Neutrophil (primary cell): ENCODE measurements at regions not wholly inside any gene's neighbourhood (a gene's known extent, or its start where the extent isn't known, plus 50 kb on each side); places are given as distances from the start of the nearest gene placed in this dataset.

Source experiments
- H3K27ac ChIP-seq: fragments of 200-600 bp; sonication (generic); 2 replicates; pipeline ENCODE4 v1.5.1; 2016; ENCODE audit warnings: mild to moderate bottlenecking, moderate library complexity
- H3K27me3 ChIP-seq: fragments of 200-600 bp; sonication (generic); 2 replicates; pipeline ENCODE4 v1.6.0; 2016; ENCODE audit warnings: mild to moderate bottlenecking
- H3K36me3 ChIP-seq: fragments of 200-600 bp; sonication (generic); 2 replicates; pipeline ENCODE4 v1.5.1; 2017
- H3K4me1 ChIP-seq, 2 experiments: fragments of 200-600 bp in 1 of 2; sonication (generic) in 1 of 2; 1 replicate in 1 of 2; 2 replicates in 1 of 2; pipeline versions ENCODE4 v1.5.1 to v1.6.1; 2013 to 2016; ENCODE audit warnings: low read depth in 1 of 2, low read length in 1 of 2, mild to moderate bottlenecking in 1 of 2, moderate library complexity in 1 of 2; ENCODE audit not compliant: control insufficient read depth in 1 of 2, insufficient read depth in 1 of 2
- H3K4me3 ChIP-seq, 2 experiments: fragments of 200-600 bp in 1 of 2; sonication (generic) in 1 of 2; 1 replicate in 1 of 2; 2 replicates in 1 of 2; pipeline ENCODE4 v1.5.1; 2013 to 2016; ENCODE audit warnings: low read depth in 1 of 2, low read length in 1 of 2, mild to moderate bottlenecking in 1 of 2, moderate library complexity in 1 of 2
- H3K9me3 ChIP-seq: fragments of 200-600 bp; sonication (generic); 2 replicates; pipeline ENCODE4 v1.5.1; 2016
- CTCF ChIP-seq: fragments of 200-600 bp; sonication (generic); IDR thresholded peaks from 2 replicates; pipeline ENCODE4 v1.5.1; 2016; ENCODE audit warnings: antibody characterized with exemption

GRCh38 chr5:125201446-125202052 lies 455.1 kb upstream of the ZNF608 start:
- H3K9me3 ChIP-seq = no peaks in the 10 kb centered on the region
- H3K36me3 ChIP-seq = no peaks in the 10 kb centered on the region
- TF ChIP-seq CTCF = no peak
- no peak overlapping the region for H3K27ac ChIP-seq
- H3K4me3 ChIP-seq = no peak overlapping the region
- no peaks in the 10 kb centered on the region for H3K4me1 ChIP-seq
- H3K27me3 ChIP-seq = peaks cover 7% of the 10 kb centered on the region

GRCh38 chr5:125202353-125202752 lies 455.9 kb upstream of the ZNF608 start:
- Histone ChIP-seq H3K4me1 (no peaks in the 10 kb centered on the region), H3K4me3 (no peak overlapping the region), H3K27ac (no peak overlapping the region), H3K27me3 (peaks cover 7% of the 10 kb centered on the region), H3K9me3 (no peaks in the 10 kb centered on the region), H3K36me3 (no peaks in the 10 kb centered on the region)
- no peak for TF ChIP-seq CTCF

GRCh38 chr5:125202871-125203438 lies 456.5 kb upstream of the ZNF608 start:
- TF ChIP-seq CTCF = no peak
- H3K4me1 ChIP-seq = no peaks in the 10 kb centered on the region
- H3K36me3 ChIP-seq = no peaks in the 10 kb centered on the region
- H3K4me3 ChIP-seq = no peak overlapping the region
- peaks cover 7% of the 10 kb centered on the region for H3K27me3 ChIP-seq
- no peaks in the 10 kb centered on the region for H3K9me3 ChIP-seq
- H3K27ac ChIP-seq = no peak overlapping the region

GRCh38 chr5:125203912-125204311 lies 457.5 kb upstream of the ZNF608 start:
- TF ChIP-seq CTCF = no peak
- Histone ChIP-seq H3K27me3 (peaks cover 7% of the 10 kb centered on the region), H3K4me1 (no peaks in the 10 kb centered on the region), H3K36me3 (no peaks in the 10 kb centered on the region), H3K9me3 (no peaks in the 10 kb centered on the region), H3K27ac (no peak overlapping the region), H3K4me3 (no peak overlapping the region)

GRCh38 chr5:125205601-125206225 lies 459.3 kb upstream of the ZNF608 start:
- Histone ChIP-seq H3K4me3 (no peak overlapping the region), H3K9me3 (no peaks in the 10 kb centered on the region), H3K27me3 (peaks cover 2% of the 10 kb centered on the region), H3K27ac (no peak overlapping the region), H3K4me1 (no peaks in the 10 kb centered on the region), H3K36me3 (no peaks in the 10 kb centered on the region)
- TF ChIP-seq CTCF = no peak
